Stomach (tissue), 4 donors: ENCODE measurements at regions not wholly inside any gene's neighbourhood (a gene's known extent, or its start where the extent isn't known, plus 50 kb on each side); places are given as distances from the start of the nearest gene placed in this dataset.

Source experiments
- CTCF ChIP-seq, 7 experiments: fragments of 450-650 bp in 4 of 7; fragments of 200-600 bp in 3 of 7; sonication (generic) in 3 of 7; IDR thresholded peaks; one replicate each; pipeline ENCODE4 v1.5.1; 2016 to 2019; ENCODE audit warnings: antibody characterized with exemption in 7 of 7, control low read depth in 2 of 7, mild to moderate bottlenecking in 1 of 7
- POLR2A ChIP-seq, 4 donors: fragments of 450-650 bp; IDR thresholded peaks; one replicate each; pipeline ENCODE4 v1.6.1; 2016; ENCODE audit warnings: antibody characterized with exemption in 4 of 4, control low read depth in 2 of 4, mild to moderate bottlenecking in 1 of 4, moderate library complexity in 1 of 4

- TF ChIP-seq CTCF (IDR thresholded peaks at IDR 0.05) (no peak), POLR2A (IDR thresholded peaks at IDR 0.05) (no peak)
Observed at GRCh38 chr1:238898856-238899255, 487.5 kb upstream of the CHRM3 start.
